SKM-1 (cell line): ENCODE measurements at regions not wholly inside any gene's neighbourhood (a gene's known extent, or its start where the extent isn't known, plus 50 kb on each side); places are given as distances from the start of the nearest gene placed in this dataset.
"Not testable (repeated sequence)": the region's sequence is repeated elsewhere in the genome, so short reads cannot be mapped to it uniquely, and the experiment has no call there.

Source experiments
- DNase-seq: peaks from one replicate; lab custom pipeline; 2025; ENCODE audit not compliant: unreplicated experiment; lab: John Stamatoyannopoulos, UW

- no peak for DNase-seq
These were observed 52.5 kb upstream of the WDFY3 start for GRCh38 chr4:85018983-85019382.

- DNase-seq = no peak
These were observed 52.9 kb upstream of the WDFY3 start for GRCh38 chr4:85019411-85019810.

GRCh38 chr4:85024671-85025070 is 58.2 kb upstream of the WDFY3 start:
- no peak for DNase-seq

- no peak for DNase-seq
These were observed 62.4 kb upstream of the WDFY3 start for GRCh38 chr4:85028910-85029309.

GRCh38 chr4:85029453-85029852 is 63.0 kb upstream of the WDFY3 start:
- DNase-seq = no peak

GRCh38 chr4:85030156-85030555 is 63.7 kb upstream of the WDFY3 start:
- DNase-seq = no peak

GRCh38 chr4:85033838-85034237 is 67.3 kb upstream of the WDFY3 start:
- not testable (repeated sequence) for DNase-seq

- DNase-seq = no peak
These were observed 73.0 kb upstream of the WDFY3 start for GRCh38 chr4:85039526-85039925.

- not testable (repeated sequence) for DNase-seq
These were observed 77.5 kb upstream of the WDFY3 start for GRCh38 chr4:85043812-85044496.

GRCh38 chr4:85050736-85051135 is 84.2 kb upstream of the WDFY3 start:
- no peak for DNase-seq

- no peak for DNase-seq
These were observed 85.0 kb upstream of the WDFY3 start for GRCh38 chr4:85051526-85051925.

GRCh38 chr4:85054925-85055324 is 88.4 kb upstream of the WDFY3 start:
- DNase-seq = not testable (repeated sequence)

- DNase-seq = no peak
These were observed 92.1 kb upstream of the WDFY3 start for GRCh38 chr4:85058551-85058950.

GRCh38 chr4:85061974-85062373 is 95.5 kb upstream of the WDFY3 start:
- no peak for DNase-seq

- no peak for DNase-seq
These were observed 96.0 kb upstream of the WDFY3 start for GRCh38 chr4:85062466-85062865.

- DNase-seq = no peak
These were observed 100.9 kb upstream of the WDFY3 start for GRCh38 chr4:85067342-85067741.

GRCh38 chr4:85078016-85078415 is 111.5 kb upstream of the WDFY3 start:
- no peak for DNase-seq

- no peak for DNase-seq
These were observed 114.7 kb upstream of the WDFY3 start for GRCh38 chr4:85081196-85081595.

GRCh38 chr4:85084371-85085094 is 118.0 kb upstream of the WDFY3 start:
- DNase-seq = peak; percentile 16

GRCh38 chr4:85086721-85087120 is 120.2 kb upstream of the WDFY3 start:
- no peak for DNase-seq

- no peak for DNase-seq
These were observed 126.0 kb upstream of the WDFY3 start for GRCh38 chr4:85092536-85092935.

- no peak for DNase-seq
These were observed 126.5 kb upstream of the WDFY3 start for GRCh38 chr4:85092943-85093342.

GRCh38 chr4:85094735-85095134 is 128.2 kb upstream of the WDFY3 start:
- no peak for DNase-seq
